Femur (tissue), 1 donor: ENCODE measurements at regions not wholly inside any gene's neighbourhood (a gene's known extent, or its start where the extent isn't known, plus 50 kb on each side); places are given as distances from the start of the nearest gene placed in this dataset.
A peak's percentile ranks its signal among the peaks of the same experiment; 100 is the strongest.
"Not testable (repeated sequence)": the region's sequence is repeated elsewhere in the genome, so short reads cannot be mapped to it uniquely, and the experiment has no call there.

Experiments
- DNase-seq: peaks from one replicate; pipeline ENCODE4 v3.0.0-alpha.2; 2017

DNA sequence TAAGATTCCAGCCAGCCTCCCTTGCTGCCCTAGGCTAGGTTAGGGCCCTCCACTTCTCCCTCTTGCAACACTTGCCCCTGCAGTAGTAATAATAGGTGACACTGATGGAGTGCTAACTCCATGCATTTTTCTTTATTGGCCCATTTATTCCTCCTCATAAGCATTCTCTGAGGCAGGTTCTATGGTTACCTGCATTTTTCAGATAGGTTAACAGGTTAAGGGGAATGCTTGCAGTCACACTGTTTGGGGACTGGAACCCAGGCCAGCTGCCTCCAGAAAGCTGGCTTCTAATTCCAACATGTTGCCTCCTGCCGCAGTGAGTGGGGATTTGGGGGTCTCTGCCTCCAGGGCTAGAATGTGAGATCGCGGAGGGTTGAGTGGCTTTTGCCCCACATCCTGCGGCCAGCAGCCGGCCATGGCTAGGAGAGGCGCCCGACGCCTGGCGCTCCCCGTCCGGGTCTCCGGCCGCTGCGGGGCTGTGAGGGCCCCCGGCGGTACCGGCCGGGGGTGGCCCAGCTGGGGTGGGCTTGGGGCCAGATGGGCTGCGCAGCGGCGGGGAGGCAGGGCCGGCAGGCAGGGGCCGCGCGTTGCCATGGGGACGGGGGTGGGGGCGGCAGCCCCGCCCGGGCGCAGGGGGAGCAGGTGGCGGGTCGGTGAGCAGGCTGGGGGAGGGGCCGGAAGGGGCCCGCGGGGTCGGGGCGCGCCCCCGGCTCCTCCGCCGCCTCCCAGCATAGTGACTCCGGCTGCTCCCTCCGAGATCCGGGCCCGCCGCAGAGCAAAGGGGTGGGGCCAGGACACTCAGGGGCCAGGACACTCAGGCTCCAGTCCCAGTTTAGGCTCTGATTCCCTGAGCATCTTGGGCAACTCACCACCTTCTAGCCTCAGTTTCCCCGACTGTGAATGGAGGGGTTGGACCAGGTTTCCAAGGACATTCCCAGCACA is 68.4 kb upstream of the SSBP3 start:
- peak; percentile 70 for DNase-seq

DNA sequence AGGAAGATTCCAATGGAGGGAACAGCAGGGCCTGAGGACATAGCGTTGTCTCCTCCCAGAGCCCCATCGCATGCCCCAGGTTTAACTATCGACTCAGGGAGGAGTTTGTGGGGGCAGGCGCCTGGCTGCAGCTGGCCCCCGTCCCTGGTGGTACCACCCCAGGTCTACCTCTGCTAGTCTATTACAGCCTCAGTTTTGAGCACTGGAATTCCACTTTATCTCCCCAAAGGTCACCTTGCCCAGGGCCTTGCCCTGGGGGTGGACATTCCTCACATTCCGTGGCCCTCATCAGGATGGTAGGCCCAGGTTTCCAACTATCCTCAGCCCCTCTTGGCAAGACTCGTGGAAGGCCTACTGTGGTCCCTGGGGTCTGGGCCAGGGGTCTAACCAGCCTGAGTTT is 65.4 kb upstream of the SSBP3 start:
- DNase-seq = no peak

DNA sequence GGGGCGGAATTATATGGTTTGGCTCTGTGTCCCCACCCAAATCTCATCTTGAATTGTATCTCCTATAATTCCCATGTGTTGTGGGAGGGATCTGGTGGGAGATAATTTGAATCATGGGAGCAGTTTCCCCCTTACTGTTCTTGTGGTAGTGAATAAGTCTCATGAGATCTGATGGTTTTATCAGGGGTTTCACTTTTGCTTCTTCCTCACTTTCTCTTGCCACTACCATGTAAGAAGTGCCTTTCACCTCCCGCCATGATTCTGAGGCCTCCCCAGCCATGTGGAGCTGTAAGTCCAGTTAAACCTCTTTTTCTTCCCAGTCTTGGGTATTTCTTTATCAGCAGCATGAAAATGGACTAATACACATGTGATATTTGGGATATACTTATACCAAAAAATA is 63.2 kb upstream of the SSBP3 start:
- not testable (repeated sequence) for DNase-seq

DNA sequence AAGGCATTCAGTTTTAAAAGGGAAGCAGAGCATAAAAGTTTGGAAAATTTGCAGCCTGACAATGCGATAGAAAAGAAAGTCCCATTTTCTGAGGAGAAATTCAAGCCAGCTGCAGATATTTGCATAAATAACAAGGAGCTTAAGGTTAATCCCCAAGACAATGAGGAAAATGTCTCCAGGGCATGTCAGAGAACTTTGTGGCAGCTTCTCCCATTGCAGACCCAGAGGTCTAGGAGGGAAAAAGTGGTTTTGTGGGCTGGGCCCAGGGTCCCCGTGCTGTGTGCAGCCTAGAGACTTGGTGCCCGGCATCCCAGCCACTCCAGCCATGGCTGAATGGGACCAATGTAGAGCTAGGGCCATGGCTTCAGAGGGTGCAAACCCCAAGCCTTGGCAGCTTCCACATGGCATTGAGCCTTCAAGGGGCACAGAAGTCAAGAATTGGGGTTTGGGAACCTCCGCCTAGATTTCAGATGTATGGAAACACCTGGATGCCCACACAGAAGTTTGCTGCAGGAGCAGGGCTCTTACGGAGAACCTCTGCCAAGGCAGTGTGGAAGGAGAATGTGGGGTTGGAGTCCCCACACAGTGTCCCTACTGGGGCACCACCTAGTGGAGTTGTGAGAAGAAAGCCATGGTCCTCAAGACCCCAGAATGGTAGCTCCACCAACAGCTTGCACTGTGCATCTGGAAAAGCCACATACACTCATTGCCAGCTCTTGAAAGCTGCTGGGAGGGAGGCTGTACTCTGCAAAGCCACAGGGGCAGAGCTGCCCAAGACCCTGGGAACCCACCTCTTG is 62.3 kb upstream of the SSBP3 start:
- DNase-seq = not testable (repeated sequence)

DNA sequence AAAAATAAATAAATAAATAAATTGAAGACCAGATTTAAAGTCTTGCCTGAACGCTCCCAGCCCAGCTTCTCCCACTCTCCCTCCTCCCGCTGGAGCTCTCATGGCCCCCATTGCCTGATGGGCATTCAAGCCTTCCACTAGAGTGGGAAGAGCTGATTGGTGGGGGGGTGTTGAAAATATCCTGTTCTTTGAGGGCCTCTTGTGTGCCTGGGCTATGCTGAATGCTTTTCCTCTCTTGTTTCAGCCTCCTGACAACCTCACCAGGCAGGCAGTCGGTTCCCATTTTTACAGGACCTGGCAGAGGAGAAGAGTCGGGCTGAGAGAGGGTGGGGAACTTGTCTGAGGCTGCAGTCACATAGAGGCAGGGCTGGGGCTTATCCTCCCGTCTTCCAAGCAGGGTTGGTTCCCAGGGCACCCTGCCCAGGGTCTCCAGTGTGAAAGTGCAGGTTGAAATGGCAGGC is 59.2 kb upstream of the SSBP3 start:
- peak; percentile 54 for DNase-seq

DNA sequence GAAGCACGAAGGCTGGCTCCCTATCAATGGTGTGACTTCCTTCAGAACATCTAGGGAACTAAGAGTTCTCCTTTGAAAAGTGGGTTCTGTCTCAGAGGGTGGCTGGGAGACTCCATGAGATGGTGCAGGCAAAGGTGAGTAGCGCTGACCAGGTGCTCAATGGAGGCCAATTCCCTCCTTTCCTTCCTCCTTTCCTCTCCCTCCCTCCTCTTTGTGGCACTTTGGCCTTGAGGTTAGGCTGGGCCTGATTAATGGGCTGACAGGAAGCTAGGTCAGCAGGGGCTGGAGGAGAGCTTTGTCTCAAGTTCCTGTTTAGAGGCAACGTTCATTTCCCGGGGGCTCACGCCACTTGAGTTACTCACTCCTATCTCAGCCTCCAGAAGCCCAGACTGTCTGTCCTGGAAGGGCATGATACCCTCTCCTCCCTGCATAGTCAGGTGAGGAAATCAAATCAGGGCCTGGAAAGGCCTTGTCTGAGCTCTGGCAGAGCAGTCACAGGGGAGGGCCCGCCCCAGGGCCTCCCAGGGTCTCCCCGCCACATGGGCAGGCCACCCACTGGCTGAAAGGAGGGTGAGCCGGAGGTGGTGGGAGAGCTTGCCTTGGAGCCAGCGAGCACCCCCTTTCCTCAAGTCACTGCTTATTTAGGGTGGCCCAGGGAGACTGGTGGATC is 58.4 kb upstream of the SSBP3 start:
- no peak for DNase-seq

DNA sequence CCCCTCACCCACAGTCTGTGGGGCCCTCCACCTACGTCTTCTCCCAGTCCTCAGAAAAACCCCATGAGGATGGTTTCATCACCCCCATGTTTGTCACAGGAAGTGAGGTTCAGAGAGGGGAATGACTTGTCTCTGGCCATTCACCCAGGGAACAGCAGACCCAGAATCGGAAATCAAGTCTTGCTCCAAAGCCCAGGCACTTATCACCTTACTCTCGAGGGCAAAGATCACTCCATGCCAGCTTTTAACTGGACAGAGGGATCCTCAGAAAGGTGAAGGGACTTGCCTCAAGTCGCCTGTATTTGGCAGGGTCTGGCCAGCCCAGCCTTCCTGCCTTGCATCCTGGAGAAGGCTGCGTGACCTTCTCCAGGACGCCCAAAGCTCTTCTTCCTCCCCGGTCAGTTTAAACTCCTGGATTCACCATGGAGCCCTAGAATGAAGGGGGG is 57.9 kb upstream of the SSBP3 start:
- DNase-seq = no peak

DNA sequence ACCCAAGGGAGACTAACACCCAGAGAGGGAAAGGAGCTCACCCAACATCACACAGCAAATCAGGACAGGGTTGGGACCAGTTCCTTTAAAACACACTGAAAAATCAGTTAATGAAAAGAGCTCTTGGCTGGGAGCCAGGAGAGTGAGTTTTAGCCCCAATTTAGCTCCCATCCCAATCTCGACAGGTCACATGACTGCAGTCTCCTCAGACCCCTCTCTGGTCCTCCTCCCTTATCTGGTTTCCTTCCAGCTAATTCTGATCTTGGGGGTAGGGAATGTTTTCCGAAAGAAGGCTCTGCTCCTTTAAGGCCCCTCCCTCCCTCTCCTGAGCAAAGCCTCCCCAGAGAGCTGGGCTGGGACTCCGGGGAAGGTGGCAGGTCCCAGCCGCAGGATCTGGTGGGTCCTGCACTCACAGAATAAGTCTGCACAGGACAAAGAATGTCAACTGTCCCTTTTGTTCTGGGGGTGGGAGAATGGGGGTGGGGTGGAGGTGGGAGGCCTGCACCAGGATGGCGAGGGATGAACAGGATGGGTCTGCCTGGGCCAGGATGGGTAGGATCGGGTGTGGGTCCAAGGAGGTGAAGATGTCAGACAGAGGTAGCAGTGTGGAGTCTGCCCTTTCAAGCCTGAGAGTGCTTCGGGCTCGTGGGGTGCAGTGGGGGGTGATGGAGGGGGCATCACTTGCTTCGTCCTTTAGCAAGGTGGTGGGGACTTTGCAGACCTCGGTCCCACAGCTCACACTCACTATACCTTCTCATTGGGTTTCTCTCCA is 57.3 kb upstream of the SSBP3 start:
- DNase-seq = no peak

DNA sequence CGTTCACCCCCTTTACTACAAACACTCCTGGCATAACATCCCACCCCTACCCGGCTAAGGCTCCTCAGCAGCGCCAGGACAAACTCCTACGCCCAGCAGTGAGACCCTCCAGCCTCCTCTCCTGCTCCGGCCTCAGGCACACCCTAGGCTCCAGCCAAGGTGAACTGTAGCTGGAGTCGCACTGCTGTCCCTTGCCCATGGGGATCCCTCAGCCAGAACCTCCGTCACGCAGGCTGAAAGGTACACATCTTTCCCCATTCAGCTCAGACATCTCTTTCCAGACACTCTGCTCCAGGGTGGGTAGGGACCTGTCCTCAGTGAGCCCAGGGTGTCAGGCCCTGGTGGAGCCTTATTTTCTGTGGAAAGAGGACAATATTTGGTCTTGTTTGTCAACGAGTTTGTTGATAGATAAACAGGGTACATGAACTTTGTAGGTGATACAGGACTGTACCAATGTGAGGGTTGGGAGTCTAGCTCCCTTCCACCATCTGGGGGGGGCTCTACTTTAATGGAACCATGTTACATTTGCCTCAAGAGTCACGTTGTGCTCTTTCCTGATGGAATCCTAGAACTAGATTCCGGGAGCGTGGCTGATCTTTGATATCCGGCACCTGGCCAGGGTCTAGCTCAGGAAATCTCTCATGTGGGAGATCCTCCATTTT is 56.5 kb upstream of the SSBP3 start:
- DNase-seq = no peak

DNA sequence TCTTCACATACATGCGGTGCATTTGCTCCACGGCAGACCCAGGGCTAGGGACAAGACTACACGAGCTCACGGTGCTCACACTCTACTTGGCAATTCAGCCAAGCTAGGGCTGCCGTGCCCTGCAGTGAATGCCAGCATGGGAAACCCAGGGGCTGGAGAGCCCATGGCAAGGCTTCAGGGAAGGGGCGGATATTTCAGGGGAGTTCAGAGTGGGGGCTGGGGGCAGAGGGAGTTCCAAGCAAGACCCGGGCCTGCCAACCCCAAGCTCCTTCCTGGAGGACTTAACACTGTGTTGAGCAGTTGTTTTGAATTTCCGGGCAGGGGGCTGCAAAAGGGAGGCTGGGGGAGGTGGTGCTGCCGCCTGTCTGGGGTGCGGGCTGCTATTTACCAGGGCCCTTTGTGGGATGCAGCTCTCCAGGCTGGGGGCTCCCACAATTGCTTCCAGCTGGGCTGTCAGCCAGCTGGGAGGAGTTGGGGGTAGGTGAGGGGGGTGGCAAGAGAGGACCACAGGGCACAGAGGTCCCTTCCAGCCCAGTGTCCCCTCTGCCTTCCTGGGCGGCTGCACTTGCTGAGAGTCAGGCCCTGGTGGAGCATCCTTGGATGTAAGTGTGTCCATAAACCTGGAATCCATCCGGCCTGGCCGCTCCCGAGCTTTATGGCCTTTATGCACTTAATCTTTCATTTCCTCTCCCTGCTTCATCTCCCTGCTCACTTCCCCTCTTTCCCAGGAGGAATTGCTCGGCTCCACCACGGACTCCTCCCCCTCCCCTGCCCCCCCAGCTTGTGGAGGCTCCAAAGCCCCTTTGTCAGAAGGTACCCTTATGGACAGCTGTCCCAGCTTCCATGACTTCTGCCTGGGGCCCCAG is 55.8 kb upstream of the SSBP3 start:
- no peak for DNase-seq

DNA sequence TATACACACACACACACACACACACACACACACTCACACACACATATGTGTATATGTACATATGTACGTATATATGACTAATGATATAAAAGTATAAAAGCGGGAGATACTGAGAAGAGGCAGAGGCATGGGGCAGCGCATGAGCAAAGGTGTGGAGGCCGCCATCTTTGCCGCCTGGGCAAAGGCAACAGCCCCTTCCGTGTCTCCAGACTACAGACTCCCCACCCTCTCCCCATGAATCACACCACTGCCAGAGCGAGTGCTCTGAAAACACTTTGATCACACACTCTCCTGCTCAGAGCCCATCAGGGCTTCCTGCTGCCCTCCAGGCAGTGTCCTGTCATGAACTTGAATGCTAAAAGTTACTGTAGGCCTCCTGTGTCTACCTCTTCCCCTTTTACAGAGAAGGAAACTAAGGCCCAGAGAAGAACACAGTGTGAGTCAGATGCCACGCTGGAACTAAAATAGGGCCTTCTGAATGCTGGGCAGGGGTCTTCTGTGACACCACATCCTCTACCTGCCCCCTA is 54.7 kb upstream of the SSBP3 start:
- DNase-seq = no peak

DNA sequence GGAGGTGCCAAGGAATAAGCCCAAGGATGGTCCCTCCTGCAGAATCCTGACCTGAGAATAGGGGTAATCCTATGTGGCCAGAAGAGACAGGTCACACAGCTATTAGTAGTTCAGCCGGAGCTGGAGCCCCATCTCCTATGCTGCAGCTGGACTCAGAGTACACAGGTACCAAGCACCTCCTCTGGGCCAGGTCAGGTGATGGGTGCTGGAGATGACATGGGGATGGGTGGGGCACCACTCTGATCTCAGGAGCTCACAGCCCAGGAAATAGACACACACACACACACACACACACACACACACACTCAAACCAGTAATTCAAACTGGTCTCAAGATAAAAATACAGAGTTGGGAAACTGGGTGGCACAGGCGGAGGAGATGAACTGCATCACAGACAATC is 54.2 kb upstream of the SSBP3 start:
- no peak for DNase-seq

DNA sequence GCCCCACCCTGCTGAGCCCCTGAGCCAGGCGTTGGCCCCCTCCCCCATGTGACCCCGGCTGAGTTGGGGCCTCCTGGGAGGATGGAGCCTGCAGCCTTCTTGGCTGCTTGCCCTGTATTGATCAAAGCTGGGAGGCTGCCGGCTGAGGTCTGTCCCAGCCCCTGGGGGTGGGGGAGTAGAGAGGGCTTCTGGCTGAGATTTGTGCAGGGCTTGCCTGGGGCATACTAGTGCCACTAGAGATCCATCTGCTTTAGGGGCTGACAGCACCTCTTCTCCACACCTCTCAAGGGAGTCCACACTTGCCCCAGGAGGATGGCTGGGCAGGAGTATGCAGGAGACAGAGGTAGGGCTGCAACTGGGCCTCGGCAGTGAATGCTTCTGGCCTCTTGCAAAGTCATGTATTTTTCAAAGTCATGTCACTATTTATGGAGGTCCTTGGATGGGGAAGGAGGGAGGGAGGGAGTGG is 53.6 kb upstream of the SSBP3 start:
- no peak for DNase-seq

DNA sequence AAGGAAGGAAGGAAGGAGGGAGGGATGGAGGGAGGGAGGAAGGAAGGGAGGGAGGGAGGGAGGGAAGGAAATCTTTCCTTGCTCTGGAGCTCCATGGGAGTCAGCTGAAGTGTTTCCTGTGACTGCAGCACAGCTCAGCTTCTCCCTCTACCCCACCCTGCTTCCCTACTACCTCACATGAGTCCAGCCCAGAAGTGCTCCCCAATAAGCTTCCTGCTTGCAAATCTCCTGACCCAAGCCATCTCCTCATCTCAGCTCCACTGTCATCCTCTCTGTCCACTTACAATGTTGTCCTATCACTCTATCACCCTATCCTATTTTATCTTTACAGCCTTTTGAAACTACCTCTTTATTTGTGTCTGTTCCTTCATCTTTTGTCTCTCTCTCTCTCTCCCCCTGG is 52.9 kb upstream of the SSBP3 start:
- no peak for DNase-seq

DNA sequence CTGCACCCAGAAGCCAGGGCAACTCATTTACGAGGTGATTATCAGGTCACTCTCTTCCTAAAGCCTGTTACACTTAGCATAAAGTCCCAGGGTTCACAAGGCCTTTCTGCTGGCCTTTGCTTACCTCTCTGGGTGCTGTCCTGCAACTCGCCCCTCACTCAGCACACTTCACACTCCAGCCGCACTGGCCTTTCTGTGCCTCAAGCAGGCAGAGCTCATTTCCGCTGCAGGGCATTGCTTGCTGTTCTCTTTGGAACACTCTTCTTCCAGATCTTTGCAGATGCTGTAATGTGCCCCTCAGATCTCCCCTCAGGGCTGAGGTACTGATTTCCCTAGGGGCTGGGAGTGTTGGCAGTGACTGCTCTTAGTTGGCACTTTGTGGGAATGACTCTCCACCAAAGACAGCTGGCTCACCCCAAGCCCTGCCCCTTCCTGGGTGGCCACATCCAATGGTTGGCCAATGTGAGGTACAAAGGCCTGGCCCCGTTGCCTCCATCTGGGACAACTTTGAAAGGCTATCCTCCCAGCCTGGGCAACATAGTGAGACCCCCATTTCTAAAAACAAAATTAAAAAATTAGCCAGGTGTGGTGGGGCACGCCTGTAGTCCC is 50.8 kb upstream of the SSBP3 start:
- no peak for DNase-seq

DNA sequence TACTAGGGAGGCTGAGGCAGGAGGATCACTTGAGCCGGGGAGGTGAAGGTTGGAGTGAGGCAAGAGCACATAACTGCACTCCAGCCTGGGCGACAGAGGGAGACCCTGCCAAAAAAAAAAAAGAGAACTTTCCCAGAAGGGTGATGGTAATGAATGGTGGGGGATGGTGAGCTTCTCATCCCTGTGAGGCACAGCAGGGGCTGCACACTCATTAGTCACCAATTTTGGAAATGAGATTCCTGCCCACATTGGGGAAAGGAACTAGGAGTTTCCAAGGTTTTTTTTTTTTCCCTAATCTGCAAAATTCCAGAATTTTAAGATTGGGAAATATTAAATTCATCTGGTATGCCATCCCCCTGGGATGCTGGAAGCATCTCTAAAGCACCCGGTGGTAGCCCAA is 50.2 kb upstream of the SSBP3 start:
- no peak for DNase-seq
